Pancreas (tissue), 10 donors: ENCODE measurements at regions not wholly inside any gene's neighbourhood (a gene's known extent, or its start where the extent isn't known, plus 50 kb on each side); places are given as distances from the start of the nearest gene placed in this dataset.

ENCODE experiments used
- ATAC-seq, 4 donors: fragments of 200-7000 bp; cut with Tn5 transposase; one replicate each; pipeline versions ENCODE4 v1.8.0 to v1.9.1; 2020; ENCODE audit warnings: mild to moderate bottlenecking in 4 of 4, moderate library complexity in 4 of 4
- DNase-seq, 6 donors: peaks; one replicate each; pipeline ENCODE4 v3.0.0-alpha.2; 2020
- FAIRE-seq: peaks from 2 replicates; lab custom pipeline; 2012; peaks lifted over from hg19 to GRCh38; lab: Jason Lieb, UNC
- H3K27ac ChIP-seq, 4 donors: fragments of 200-600 bp; sonication (generic); 1 replicate in 3 of 4; 2 replicates in 1 of 4; pipeline versions ENCODE4 v1.5.0 to v1.8.0; 2020
- H3K27me3 ChIP-seq, 4 donors: fragments of 200-600 bp; one replicate each; pipeline ENCODE4 v1.8.0; 2021
- H3K36me3 ChIP-seq, 3 donors: fragments of 200-600 bp; sonication (generic) in 1 of 3; one replicate each; pipeline versions ENCODE4 v1.5.0 to v1.8.0; 2020 to 2021
- H3K4me1 ChIP-seq, 3 donors: fragments of 200-600 bp; one replicate each; pipeline ENCODE4 v1.8.0; 2021
- H3K4me3 ChIP-seq, 4 donors: fragments of 200-600 bp; sonication (generic) in 2 of 4; one replicate each; pipeline versions ENCODE4 v1.5.0 to v1.8.0; 2020 to 2021
- H3K9me3 ChIP-seq, 4 donors: fragments of 200-600 bp; one replicate each; pipeline ENCODE4 v1.8.0; 2021
- CTCF ChIP-seq, 4 donors: fragments of 200-600 bp; sonication (generic) in 3 of 4; IDR thresholded peaks; one replicate each; pipeline versions ENCODE4 v1.5.0 to v1.8.0; 2021; ENCODE audit warnings: antibody characterized with exemption in 4 of 4
- WGBS, 2 donors: extraction: QIAGEN DNeasy Blood & Tissue Kit; methylation state at CpG; one replicate each; pipeline ENCODE4 v1.1.7; 2013; 5-methylcytosine and 5-hydroxymethylcytosine counted together
- intact Hi-C, 3 donors: fragments of 100-400 bp; cut with DNase I; formaldehyde crosslinking; loops; one replicate each; pipeline versions ENCODE4 v1.11.1 to v1.14.2; 2022
- donor health status: healthy with polysubstance abuse.
- donor health status: DM: no; HTN: no; CAD: no; lungs with moderate emphysema.
- donor health status: DM: no; HTN: no; CAD: no.
- donor health status: control.
- donor health status: control.
- donor health status: Bipolar disorder and iron deficiency.
- donor health status: DM: yes; HTN: yes; CAD: no.
- donor health status: DM: no; HTN: no; CAD: no.
- donor health status: DM: no; HTN: no; CAD: no.
- donor health status: DM: yes; HTN: yes; CAD: no.

GRCh38 chr1:4146101-4146500 is 246.0 kb upstream of the C1orf174 start:
- ATAC-seq (no peak), DNase-seq (no peak), FAIRE-seq (no peak)
- intact Hi-C loops, result no loop called here
- no peak for TF ChIP-seq CTCF (IDR thresholded peaks at IDR 0.05)
- H3K4me3 ChIP-seq, result no peak overlapping the region
- no peaks in the 10 kb centered on the region for H3K36me3 ChIP-seq
- H3K4me1 ChIP-seq, result no peaks in the 10 kb centered on the region
- H3K27me3 ChIP-seq, result no peaks in the 10 kb centered on the region
- WGBS, 2 donors, result 52 to 75% methylated on average over 7 of the region's 7 CpGs
- H3K9me3 ChIP-seq, result no peaks in the 10 kb centered on the region
- H3K27ac ChIP-seq, result no peak overlapping the region

- intact Hi-C loops, result no loop called here
- H3K36me3 ChIP-seq, result no peaks in the 10 kb centered on the region
- TF ChIP-seq CTCF (IDR thresholded peaks at IDR 0.05), result no peak
- no peaks in the 10 kb centered on the region for H3K4me1 ChIP-seq
- WGBS, 2 donors, result 65 to 78% methylated on average over 5 of the region's 5 CpGs
- FAIRE-seq (no peak), DNase-seq (no peak), ATAC-seq (no peak)
- no peaks in the 10 kb centered on the region for H3K27me3 ChIP-seq
- no peak overlapping the region for H3K27ac ChIP-seq
- no peaks in the 10 kb centered on the region for H3K9me3 ChIP-seq
- no peak overlapping the region for H3K4me3 ChIP-seq
These were observed 246.5 kb upstream of the C1orf174 start for GRCh38 chr1:4146614-4147013.

GRCh38 chr1:4147509-4147908 is 247.4 kb upstream of the C1orf174 start:
- no peak for ATAC-seq
- no peak for FAIRE-seq
- Histone ChIP-seq H3K27ac (no peak overlapping the region), H3K36me3 (no peaks in the 10 kb centered on the region), H3K4me1 (no peaks in the 10 kb centered on the region), H3K4me3 (no peak overlapping the region), H3K9me3 (no peaks in the 10 kb centered on the region), H3K27me3 (no peaks in the 10 kb centered on the region)
- intact Hi-C loops, result no loop called here
- no peak for TF ChIP-seq CTCF (IDR thresholded peaks at IDR 0.05)
- DNase-seq, result no peak
- 59 to 67% methylated on average over 12 of the region's 12 CpGs for WGBS, 2 donors

- no peak overlapping the region for H3K27ac ChIP-seq
- no peak for ATAC-seq
- no peaks in the 10 kb centered on the region for H3K9me3 ChIP-seq
- no peaks in the 10 kb centered on the region for H3K27me3 ChIP-seq
- FAIRE-seq, result no peak
- DNase-seq, result no peak
- no peaks in the 10 kb centered on the region for H3K36me3 ChIP-seq
- intact Hi-C loops, result no loop called here
- no peaks in the 10 kb centered on the region for H3K4me1 ChIP-seq
- 74 to 76% methylated on average over 7 of the region's 7 CpGs for WGBS, 2 donors
- no peak overlapping the region for H3K4me3 ChIP-seq
- no peak for TF ChIP-seq CTCF (IDR thresholded peaks at IDR 0.05)
These were observed 249.2 kb upstream of the C1orf174 start for GRCh38 chr1:4149281-4149680.

- TF ChIP-seq CTCF (IDR thresholded peaks at IDR 0.05), result no peak
- WGBS, 2 donors, result 63 to 70% methylated on average over 10 of the region's 10 CpGs
- Histone ChIP-seq H3K27ac (no peak overlapping the region), H3K36me3 (no peaks in the 10 kb centered on the region), H3K4me3 (no peak overlapping the region), H3K27me3 (no peaks in the 10 kb centered on the region), H3K4me1 (no peaks in the 10 kb centered on the region), H3K9me3 (no peaks in the 10 kb centered on the region)
- ATAC-seq (no peak), FAIRE-seq (no peak), DNase-seq (no peak)
- intact Hi-C loops, result no loop called here
These were observed 249.8 kb upstream of the C1orf174 start for GRCh38 chr1:4149831-4150230.
